GM12891 (cell line): ENCODE measurements at regions not wholly inside any gene's neighbourhood (a gene's known extent, or its start where the extent isn't known, plus 50 kb on each side); places are given as distances from the start of the nearest gene placed in this dataset.
"Not testable (repeated sequence)": the region's sequence is repeated elsewhere in the genome, so short reads cannot be mapped to it uniquely, and the experiment has no call there.

ENCODE experiments used
- POLR2A ChIP-seq: IDR thresholded peaks from 2 replicates; pipeline ENCODE4 v1.6.1; 2011; ENCODE audit warnings: low read depth, low read length, control low read depth
- POLR2AphosphoS5 ChIP-seq: IDR thresholded peaks from 2 replicates; pipeline ENCODE4 v1.6.1; 2011; ENCODE audit warnings: low read depth, low read length, control low read depth

DNA sequence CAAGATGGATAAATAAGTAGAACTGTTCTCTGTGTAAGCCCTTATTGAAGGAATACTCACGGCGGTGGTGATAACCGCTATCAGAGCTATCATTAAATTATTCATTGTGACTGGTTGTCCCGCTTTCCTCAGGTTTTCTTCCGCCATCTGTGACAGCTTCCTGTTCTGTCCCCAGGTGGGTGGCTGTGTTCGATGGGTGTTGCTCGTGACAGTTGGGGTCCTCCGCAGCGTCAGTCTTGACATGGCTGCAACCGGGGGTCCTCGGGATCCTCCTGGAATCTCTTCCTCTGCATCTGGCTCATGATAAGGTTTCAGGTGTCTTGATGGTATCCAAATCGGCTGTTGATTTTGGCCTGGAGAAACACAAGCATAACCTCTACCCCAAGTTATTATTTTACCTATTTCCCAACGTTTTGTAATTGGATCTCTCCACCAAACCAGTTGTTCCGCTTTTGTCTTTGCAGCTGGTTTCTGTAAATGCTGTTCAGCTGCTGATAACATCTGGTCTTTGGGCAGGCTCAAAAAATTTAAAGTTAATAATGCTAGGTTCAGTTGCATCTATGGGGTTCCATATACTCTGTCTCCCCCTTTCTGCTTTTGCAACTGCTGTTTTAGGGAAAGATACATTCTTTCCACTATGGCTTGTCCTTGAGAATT lies 58.1 kb upstream of the INSIG1 start:
- not testable (repeated sequence) for TF ChIP-seq POLR2A, POLR2AphosphoS5
